ENCODE measurements at regions not wholly inside any gene's neighbourhood (a gene's known extent, or its start where the extent isn't known, plus 50 kb on each side); places are given as distances from the start of the nearest gene placed in this dataset.

- no peak overlapping the region for H3K4me3 ChIP-seq (ENCODE audit: low read depth, low read length)
- no peak for DNase-seq (ENCODE audit: low read depth)
- TF ChIP-seq CTCF (IDR thresholded peaks at IDR 0.05; ENCODE audit: low read depth, low read length, missing control alignments), result no peak
These were observed 99.7 kb upstream of the MTNR1B start for GRCh38 chr11:92869716-92870115.

DNA sequence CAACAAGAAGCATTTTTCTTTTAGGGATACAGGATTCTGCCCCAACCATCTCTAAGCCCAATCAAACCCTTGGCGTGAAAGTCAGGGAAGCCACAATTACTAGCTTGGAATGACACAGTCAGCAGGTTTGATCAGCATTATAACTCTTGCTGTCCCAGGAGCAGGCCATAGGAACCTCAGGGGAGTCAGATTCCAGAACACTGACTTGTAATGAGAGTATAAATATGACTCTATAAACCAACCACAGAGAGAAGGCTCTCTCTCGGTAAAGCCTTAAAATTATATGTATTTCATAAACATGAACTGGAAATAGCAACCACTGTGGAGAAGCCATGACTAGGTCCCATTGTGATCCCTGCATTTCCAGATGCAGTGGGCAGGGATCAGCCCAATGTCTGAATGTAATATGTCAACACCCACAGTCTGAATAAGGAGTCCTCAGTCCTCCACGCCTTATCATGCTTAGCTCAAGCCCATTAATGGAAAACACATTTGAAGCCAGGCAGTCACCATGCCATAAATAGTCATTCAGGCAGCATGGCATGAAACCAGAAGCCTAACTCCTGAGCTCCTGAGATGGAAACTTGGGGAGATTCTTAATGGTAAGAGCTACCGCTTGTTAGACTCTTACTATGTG, 99.1 kb upstream of the MTNR1B start:
- no peak for TF ChIP-seq CTCF (IDR thresholded peaks at IDR 0.05; ENCODE audit: low read depth, low read length, missing control alignments)
- no peak for DNase-seq (ENCODE audit: low read depth)
- no peak overlapping the region for H3K4me3 ChIP-seq (ENCODE audit: low read depth, low read length)

DNA sequence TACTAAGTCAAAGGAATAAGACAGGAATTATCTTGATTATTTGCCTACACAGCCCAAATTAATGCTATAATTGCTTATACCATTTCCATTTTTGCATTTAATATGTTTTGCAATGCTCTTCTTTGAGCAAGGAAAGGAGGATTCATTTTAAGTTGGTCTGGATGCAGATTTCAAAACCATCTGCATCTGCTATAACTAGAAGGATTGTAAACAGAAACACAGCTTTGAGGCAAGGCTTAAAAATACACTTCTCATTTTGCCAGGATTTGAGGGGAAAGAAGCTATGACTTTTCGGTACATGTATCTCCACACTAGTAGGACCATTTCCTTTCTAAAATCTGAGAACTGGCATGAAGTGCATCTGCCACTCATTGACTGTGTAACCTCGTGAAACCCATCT, 95.9 kb upstream of the MTNR1B start:
- no peak for TF ChIP-seq CTCF (IDR thresholded peaks at IDR 0.05; ENCODE audit: low read depth, low read length, missing control alignments)
- DNase-seq (ENCODE audit: low read depth), result no peak
- no peak overlapping the region for H3K4me3 ChIP-seq (ENCODE audit: low read depth, low read length)

DNA sequence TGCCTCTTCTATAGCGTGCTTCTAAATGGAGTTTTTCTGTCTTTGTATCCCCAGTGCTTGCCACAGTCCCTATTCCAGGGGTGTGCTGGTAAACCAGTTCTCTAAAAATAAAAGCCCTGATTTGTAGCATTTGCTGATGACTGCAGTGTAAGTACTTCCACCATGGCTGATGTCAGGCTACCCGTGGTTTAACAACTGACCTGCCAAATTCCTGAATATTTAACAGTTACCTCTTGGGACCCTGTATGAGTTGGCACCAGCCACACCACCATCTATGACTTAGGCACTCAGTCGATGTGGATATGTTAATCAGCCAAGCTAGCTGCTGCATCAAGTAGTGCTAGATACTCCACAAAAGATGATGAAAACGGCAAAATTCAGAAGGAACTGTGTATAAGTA, 94.0 kb upstream of the MTNR1B start:
- TF ChIP-seq CTCF (IDR thresholded peaks at IDR 0.05; ENCODE audit: low read depth, low read length, missing control alignments), result no peak
- DNase-seq (ENCODE audit: low read depth), result no peak
- H3K4me3 ChIP-seq (ENCODE audit: low read depth, low read length), result no peak overlapping the region

DNA sequence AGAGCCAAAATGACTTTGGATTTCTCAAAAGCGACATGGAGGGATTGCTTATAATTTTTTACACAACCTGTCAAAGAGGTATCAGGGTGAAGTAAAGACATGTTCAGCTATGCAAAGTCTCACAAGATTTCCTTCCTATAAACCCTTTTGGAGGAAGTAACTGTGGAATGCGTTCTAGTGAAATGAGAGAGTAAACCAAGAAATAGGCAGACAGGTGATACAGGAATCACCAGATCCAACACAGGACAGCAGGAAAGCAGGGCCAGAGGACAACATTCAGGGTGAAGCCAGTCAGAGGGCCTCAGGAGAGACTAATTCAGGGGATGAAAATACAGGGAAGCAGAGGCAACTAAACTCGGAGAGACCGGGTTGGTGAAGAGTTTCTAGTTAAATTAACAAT, 90.4 kb upstream of the MTNR1B start:
- TF ChIP-seq CTCF (IDR thresholded peaks at IDR 0.05; ENCODE audit: low read depth, low read length, missing control alignments), result no peak
- no peak for DNase-seq (ENCODE audit: low read depth)
- no peak overlapping the region for H3K4me3 ChIP-seq (ENCODE audit: low read depth, low read length)

GRCh38 chr11:92880381-92880780, 89.1 kb upstream of the MTNR1B start:
- TF ChIP-seq CTCF (IDR thresholded peaks at IDR 0.05; ENCODE audit: low read depth, low read length, missing control alignments), result no peak
- H3K4me3 ChIP-seq (ENCODE audit: low read depth, low read length), result no peak overlapping the region
- DNase-seq (ENCODE audit: low read depth), result no peak

DNA sequence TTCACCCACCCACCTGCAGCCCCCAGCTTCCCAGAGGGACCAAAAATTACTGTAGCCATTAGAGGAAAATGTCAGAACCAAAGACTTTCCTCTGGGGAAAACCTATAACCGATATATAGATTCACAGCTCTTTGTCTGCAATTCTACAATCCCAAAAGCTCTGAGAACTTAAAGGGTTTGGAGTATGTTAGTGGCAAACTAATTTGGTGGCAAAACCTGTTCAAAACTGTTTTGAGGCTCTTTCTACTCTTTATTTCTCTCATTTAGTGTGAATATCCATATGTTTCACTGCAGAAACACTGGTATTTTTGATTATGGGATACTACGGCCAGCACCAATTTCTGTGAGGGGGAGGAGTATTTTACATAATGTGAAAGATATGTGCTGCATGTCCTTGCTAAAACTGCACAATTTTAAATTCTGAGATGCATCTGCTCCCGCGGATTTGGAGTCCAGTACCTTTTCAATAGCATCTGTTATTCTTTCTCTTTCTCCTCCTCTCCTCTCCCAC, 87.5 kb upstream of the MTNR1B start:
- no peak overlapping the region for H3K4me3 ChIP-seq (ENCODE audit: low read depth, low read length)
- TF ChIP-seq CTCF (IDR thresholded peaks at IDR 0.05; ENCODE audit: low read depth, low read length, missing control alignments), result no peak
- DNase-seq (ENCODE audit: low read depth), result no peak

Measured in GM12864 (cell line).